GM12891 (cell line): ENCODE measurements at regions not wholly inside any gene's neighbourhood (a gene's known extent, or its start where the extent isn't known, plus 50 kb on each side); places are given as distances from the start of the nearest gene placed in this dataset.

ENCODE experiments used
- POLR2A ChIP-seq: IDR thresholded peaks from 2 replicates; pipeline ENCODE4 v1.6.1; 2011; ENCODE audit warnings: low read depth, low read length, control low read depth
- POLR2AphosphoS5 ChIP-seq: IDR thresholded peaks from 2 replicates; pipeline ENCODE4 v1.6.1; 2011; ENCODE audit warnings: low read depth, low read length, control low read depth
- SPI1 ChIP-seq: IDR thresholded peaks from 2 replicates; pipeline ENCODE4 v1.6.1; 2011; ENCODE audit warnings: low read depth, low read length, control low read depth
- TAF1 ChIP-seq: IDR thresholded peaks from 2 replicates; pipeline ENCODE4 v1.6.1; 2011; ENCODE audit warnings: low read depth, low read length, control low read depth

DNA sequence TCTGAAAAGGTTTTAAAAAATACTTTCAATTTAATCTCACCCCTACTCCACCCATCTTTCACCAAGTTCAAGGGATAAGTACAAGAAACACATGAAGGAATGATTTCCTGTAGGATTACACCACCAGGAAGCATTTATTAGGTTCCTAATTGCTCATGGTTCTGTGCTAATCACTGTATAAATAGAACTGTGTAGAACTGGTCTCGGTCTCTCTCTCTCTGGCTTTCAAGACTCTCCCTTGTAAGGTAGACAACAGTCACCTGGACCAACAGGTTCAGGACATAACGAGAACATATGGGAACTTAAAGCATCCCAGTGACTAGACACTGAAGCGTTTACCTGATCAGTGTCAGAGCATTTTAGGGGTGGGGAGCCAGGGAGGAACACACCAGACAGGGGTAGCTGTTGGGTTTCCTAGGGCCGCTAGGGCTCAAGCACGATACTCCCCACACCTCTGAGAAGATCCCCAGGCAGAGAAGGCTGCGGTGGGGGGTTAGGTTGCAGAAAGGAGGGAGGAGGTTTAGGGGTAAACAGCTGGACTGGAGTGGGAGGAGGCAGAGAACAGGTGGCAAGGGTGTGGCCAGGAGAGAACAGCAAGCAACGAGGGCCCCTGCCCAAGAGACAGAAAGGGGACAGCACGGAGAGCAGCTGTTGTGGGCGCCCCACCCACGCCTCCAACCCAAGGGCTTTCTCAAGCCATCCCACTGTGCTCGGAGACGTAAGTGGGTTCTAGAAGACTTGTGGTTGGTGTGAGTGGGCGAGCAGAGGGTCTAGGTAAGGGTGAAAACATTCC is 52.5 kb upstream of the USP6NL start:
- TF ChIP-seq POLR2A (no peak), POLR2AphosphoS5 (no peak), TAF1 (no peak), SPI1 (0 out of 2 replicates have a peak, but pooled peaks have one; percentile 12)
